NCI-H2196 treated with DMSO at 0.1 percent for 48 hours (cell line): ENCODE measurements at regions not wholly inside any gene's neighbourhood (a gene's known extent, or its start where the extent isn't known, plus 50 kb on each side); places are given as distances from the start of the nearest gene placed in this dataset.

Source experiments
- DNase-seq: peaks from one replicate; lab custom pipeline; 2025; ENCODE audit not compliant: unreplicated experiment; lab: John Stamatoyannopoulos, UW

- DNase-seq, result no peak
These were observed 711.7 kb downstream of the BRD1 start for GRCh38 chr22:49116021-49116420.

- no peak for DNase-seq
These were observed 712.5 kb downstream of the BRD1 start for GRCh38 chr22:49115197-49115596.

GRCh38 chr22:49113758-49114157 is 713.9 kb downstream of the BRD1 start:
- no peak for DNase-seq

GRCh38 chr22:49112661-49113626 is 714.7 kb downstream of the BRD1 start:
- no peak for DNase-seq

- DNase-seq, result no peak
These were observed 715.5 kb downstream of the BRD1 start for GRCh38 chr22:49112176-49112575.

GRCh38 chr22:49111085-49111484 is 716.6 kb downstream of the BRD1 start:
- no peak for DNase-seq

- no peak for DNase-seq
These were observed 718.9 kb downstream of the BRD1 start for GRCh38 chr22:49108636-49109315.

GRCh38 chr22:49107961-49108530 is 719.6 kb downstream of the BRD1 start:
- no peak for DNase-seq

- no peak for DNase-seq
These were observed 720.1 kb downstream of the BRD1 start for GRCh38 chr22:49107561-49107960.

GRCh38 chr22:49106842-49107152 is 720.9 kb downstream of the BRD1 start:
- DNase-seq, result no peak

GRCh38 chr22:49106096-49106841 is 721.4 kb downstream of the BRD1 start:
- DNase-seq, result no peak

- DNase-seq, result no peak
These were observed 723.2 kb downstream of the BRD1 start for GRCh38 chr22:49104434-49104833.

GRCh38 chr22:49103314-49104059 is 724.2 kb downstream of the BRD1 start:
- DNase-seq, result no peak

- DNase-seq, result no peak
These were observed 725.3 kb downstream of the BRD1 start for GRCh38 chr22:49102367-49102766.

- DNase-seq, result no peak
These were observed 725.8 kb downstream of the BRD1 start for GRCh38 chr22:49101873-49102272.

GRCh38 chr22:49101225-49101624 is 726.4 kb downstream of the BRD1 start:
- DNase-seq, result no peak

- DNase-seq, result no peak
These were observed 726.9 kb downstream of the BRD1 start for GRCh38 chr22:49100773-49101172.

- no peak for DNase-seq
These were observed 727.4 kb downstream of the BRD1 start for GRCh38 chr22:49100316-49100715.

GRCh38 chr22:49099496-49100124 is 728.1 kb downstream of the BRD1 start:
- DNase-seq, result no peak

- DNase-seq, result no peak
These were observed 728.6 kb downstream of the BRD1 start for GRCh38 chr22:49099089-49099488.
